ENCODE measurements at regions not wholly inside any gene's neighbourhood (a gene's known extent, or its start where the extent isn't known, plus 50 kb on each side); places are given as distances from the start of the nearest gene placed in this dataset.

DNA sequence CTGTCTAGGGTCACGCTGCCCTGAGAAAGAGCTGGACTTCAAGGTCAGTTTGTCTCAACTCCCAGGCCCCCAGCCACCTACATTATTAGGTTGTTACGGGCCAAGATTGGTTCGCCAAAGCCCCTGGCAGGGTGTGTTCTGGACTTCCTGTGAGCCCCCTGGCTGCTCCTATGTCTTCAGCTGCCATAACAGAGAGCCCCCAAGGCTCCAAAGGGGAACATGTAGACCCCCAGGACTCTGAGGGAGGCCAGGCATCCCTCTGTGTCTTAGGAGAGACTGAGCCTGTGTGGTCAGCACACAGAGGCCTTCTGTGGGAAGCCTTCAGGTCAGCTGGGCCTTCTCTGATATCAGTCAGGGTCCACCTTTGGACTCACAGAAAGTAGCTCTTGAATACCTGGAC, 58.3 kb downstream of the INHBB start:
- no peak overlapping the region for H3K27ac ChIP-seq
- no peak overlapping the region for H3K4me3 ChIP-seq
- peaks cover 4% of the 10 kb centered on the region for H3K4me1 ChIP-seq (ENCODE audit: low read depth)
- TF ChIP-seq, protein P1, sequence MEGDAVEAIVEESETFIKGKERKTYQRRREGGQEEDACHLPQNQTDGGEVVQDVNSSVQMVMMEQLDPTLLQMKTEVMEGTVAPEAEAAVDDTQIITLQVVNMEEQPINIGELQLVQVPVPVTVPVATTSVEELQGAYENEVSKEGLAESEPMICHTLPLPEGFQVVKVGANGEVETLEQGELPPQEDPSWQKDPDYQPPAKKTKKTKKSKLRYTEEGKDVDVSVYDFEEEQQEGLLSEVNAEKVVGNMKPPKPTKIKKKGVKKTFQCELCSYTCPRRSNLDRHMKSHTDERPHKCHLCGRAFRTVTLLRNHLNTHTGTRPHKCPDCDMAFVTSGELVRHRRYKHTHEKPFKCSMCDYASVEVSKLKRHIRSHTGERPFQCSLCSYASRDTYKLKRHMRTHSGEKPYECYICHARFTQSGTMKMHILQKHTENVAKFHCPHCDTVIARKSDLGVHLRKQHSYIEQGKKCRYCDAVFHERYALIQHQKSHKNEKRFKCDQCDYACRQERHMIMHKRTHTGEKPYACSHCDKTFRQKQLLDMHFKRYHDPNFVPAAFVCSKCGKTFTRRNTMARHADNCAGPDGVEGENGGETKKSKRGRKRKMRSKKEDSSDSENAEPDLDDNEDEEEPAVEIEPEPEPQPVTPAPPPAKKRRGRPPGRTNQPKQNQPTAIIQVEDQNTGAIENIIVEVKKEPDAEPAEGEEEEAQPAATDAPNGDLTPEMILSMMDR (IDR thresholded peaks at IDR 0.05; ENCODE audit: low read depth, low read length), result no peak
- H3K27me3 ChIP-seq, result peaks cover 16% of the 10 kb centered on the region
- no peaks in the 10 kb centered on the region for H3K36me3 ChIP-seq
- no peaks in the 10 kb centered on the region for H3K9me3 ChIP-seq (ENCODE audit: low read depth)
- DNase-seq (ENCODE audit: low read depth in 1 of 2, low spot score in 1 of 2), result no peak

- peaks cover 13% of the 10 kb centered on the region for H3K27me3 ChIP-seq
- no peak for DNase-seq (ENCODE audit: low read depth in 1 of 2, low spot score in 1 of 2)
- H3K4me3 ChIP-seq, result no peak overlapping the region
- H3K27ac ChIP-seq, result no peak overlapping the region
- H3K9me3 ChIP-seq (ENCODE audit: low read depth), result no peaks in the 10 kb centered on the region
- H3K4me1 ChIP-seq (ENCODE audit: low read depth), result peaks cover 4% of the 10 kb centered on the region
- H3K36me3 ChIP-seq, result no peaks in the 10 kb centered on the region
- TF ChIP-seq, protein P1 (IDR thresholded peaks at IDR 0.05; ENCODE audit: low read depth, low read length), result no peak
Measured at GRCh38 chr2:120404941-120405758, 59.2 kb downstream of the INHBB start.

DNA sequence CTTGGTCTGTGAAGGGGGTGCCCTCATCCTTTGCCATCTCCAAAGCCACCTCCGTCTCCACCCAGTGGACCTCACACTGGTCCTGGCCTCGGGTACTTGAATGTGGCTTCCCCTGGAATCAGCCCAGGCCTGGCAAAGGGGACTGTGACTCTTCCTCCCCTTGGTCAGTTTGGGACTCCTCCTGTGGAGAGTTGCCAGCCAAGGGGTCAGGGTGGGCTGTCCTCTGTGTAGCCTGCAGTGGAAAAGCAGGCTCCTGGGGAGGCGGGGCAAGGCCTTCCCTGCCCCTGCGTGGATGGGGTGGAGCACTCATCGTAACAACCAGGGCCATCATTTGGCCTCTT, 59.8 kb downstream of the INHBB start:
- Histone ChIP-seq H3K27me3 (peaks cover 7% of the 10 kb centered on the region), H3K27ac (no peak overlapping the region), H3K36me3 (no peaks in the 10 kb centered on the region), H3K9me3 (ENCODE audit: low read depth) (no peaks in the 10 kb centered on the region), H3K4me1 (ENCODE audit: low read depth) (peaks cover 4% of the 10 kb centered on the region), H3K4me3 (no peak overlapping the region)
- no peak for DNase-seq (ENCODE audit: low read depth in 1 of 2, low spot score in 1 of 2)
- TF ChIP-seq, protein P1 (IDR thresholded peaks at IDR 0.05; ENCODE audit: low read depth, low read length), result no peak

DNA sequence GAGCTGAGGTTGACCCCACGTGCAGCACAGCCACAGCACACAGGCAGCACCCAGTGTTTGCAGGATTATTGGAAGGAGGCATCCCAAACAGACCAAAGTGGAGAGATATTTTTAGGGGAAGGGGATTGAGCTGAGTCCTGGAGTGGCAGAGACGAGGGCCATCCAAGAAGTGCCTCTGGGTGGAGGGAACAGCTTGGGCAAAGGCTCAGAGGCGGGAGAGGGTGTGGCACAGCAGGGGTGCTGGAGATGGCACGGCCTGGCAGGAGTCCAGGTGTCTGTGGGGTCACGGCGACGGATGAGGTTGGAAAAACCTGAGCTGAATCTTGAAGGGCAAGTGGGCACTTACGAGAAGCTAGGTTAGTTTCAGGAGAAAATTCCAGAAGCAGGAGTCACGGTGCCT, 60.6 kb downstream of the INHBB start:
- no peaks in the 10 kb centered on the region for H3K36me3 ChIP-seq
- H3K27ac ChIP-seq, result no peak overlapping the region
- no peak overlapping the region for H3K4me3 ChIP-seq
- TF ChIP-seq, protein P1 (IDR thresholded peaks at IDR 0.05; ENCODE audit: low read depth, low read length), result no peak
- no peaks in the 10 kb centered on the region for H3K9me3 ChIP-seq (ENCODE audit: low read depth)
- DNase-seq (ENCODE audit: low read depth in 1 of 2, low spot score in 1 of 2), result no peak
- peaks cover 3% of the 10 kb centered on the region for H3K27me3 ChIP-seq
- H3K4me1 ChIP-seq (ENCODE audit: low read depth), result peaks cover 4% of the 10 kb centered on the region

DNA sequence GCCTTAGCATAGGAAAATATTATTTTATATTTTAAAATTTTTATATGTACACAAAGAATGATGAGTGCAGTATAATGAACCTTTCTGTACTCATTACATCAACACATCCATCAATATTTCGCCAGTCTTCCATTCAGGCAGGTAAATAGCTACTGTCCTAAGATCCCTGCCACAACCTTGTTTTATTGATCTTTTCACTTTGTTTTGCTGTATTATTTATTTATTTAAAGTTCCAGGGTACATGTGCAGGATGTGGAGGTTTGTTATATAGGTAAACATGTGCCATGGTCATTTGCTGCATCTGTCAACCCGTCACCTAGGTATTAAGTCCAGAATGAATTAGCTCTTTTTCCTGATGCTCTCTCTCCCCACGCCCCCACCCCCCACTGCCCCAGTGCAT, 64.6 kb downstream of the INHBB start:
- Histone ChIP-seq H3K9me3 (ENCODE audit: low read depth) (no peaks in the 10 kb centered on the region), H3K36me3 (no peaks in the 10 kb centered on the region), H3K4me1 (ENCODE audit: low read depth) (no peaks in the 10 kb centered on the region), H3K27ac (no peak overlapping the region), H3K4me3 (no peak overlapping the region), H3K27me3 (peaks cover 9% of the 10 kb centered on the region)
- TF ChIP-seq, protein P1 (IDR thresholded peaks at IDR 0.05; ENCODE audit: low read depth, low read length), result no peak
- DNase-seq (ENCODE audit: low read depth in 1 of 2, low spot score in 1 of 2), result no peak

Measured in cardiac muscle cell (in vitro differentiated cells and primary cell).